Pons (tissue), 1 donor: ENCODE measurements at regions not wholly inside any gene's neighbourhood (a gene's known extent, or its start where the extent isn't known, plus 50 kb on each side); places are given as distances from the start of the nearest gene placed in this dataset.
"Not testable (repeated sequence)": the region's sequence is repeated elsewhere in the genome, so short reads cannot be mapped to it uniquely, and the experiment has no call there.

Experiments used
- DNase-seq: peaks from one replicate; pipeline ENCODE4 v3.0.0-alpha.2; 2016; ENCODE audit warnings: low spot score

DNA sequence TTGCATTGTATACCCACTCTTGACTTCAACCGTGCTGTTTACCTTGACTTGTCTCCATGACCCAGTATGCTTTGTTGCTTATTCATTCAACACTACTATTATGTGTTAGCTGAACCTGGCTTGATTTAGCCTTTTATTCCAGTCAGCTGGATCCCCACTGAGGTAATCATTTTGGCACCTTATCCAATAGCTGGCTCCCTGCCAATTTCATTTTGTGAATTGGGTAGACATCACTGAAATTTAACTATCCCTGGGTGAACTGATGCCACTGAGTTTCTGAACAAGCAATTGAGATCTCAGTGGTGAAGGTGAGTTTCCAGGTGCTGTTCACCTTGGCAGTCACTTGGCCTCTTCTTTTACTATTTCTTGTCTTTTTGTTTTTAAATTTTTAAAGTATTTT lies 584.3 kb downstream of the ADCYAP1 start:
- no peak for DNase-seq

DNA sequence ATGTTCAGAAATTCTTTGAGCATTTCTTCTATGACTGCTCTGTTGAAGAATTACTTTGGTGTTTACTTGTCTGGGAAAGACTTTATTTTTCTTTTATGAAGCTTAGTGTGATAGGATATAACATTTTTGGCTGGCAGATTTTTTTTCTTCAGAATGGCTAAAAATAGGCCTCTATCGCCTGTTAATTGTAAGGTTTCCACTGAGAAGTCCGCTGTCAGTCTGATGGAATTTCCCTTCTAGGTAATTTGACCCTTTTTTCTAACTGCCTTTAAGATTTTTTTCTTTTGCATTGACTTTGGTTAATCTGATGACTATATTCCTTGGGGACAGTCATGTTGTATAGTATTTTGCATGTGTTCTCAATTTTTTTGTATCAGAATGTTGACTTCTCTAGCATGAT lies 590.7 kb downstream of the ADCYAP1 start:
- no peak for DNase-seq

DNA sequence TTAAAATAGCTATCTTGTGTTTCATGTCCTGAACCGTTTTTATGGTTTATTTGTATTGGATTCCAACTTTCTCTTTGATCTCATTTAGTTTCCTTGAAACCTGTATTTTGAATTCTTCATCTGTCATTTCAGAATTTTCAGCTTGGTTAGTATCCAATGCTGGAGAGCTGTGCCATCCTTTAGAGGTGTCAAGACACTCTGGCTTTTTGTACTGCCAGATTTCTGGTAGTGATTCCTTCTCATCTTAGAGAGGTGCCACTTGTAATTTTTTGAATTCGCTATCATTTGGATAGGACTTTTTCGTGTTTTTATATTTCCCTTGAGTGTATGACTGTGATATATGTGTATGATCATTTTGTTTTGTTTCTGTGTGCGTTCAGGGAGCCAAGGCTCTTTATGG lies 591.4 kb downstream of the ADCYAP1 start:
- DNase-seq: no peak

DNA sequence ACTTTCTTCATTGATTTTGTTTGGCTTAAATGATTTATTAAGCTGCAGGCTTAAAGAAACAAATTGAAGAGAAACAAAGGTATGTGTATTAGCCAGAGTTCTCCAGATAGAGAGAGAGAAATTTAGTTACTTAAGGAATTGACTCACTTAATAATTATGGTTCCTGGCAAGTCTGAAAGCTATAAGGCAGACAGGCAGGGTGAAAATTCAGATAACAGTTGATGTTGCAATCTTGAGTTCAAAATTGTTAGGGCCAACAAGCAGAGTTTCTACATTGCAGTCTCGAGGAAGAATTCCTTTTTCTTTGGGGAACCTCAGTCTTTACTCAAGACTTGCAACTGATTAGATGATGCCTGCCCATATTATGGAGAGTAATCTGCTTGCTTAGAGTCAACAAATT lies 593.5 kb downstream of the ADCYAP1 start:
- no peak for DNase-seq

DNA sequence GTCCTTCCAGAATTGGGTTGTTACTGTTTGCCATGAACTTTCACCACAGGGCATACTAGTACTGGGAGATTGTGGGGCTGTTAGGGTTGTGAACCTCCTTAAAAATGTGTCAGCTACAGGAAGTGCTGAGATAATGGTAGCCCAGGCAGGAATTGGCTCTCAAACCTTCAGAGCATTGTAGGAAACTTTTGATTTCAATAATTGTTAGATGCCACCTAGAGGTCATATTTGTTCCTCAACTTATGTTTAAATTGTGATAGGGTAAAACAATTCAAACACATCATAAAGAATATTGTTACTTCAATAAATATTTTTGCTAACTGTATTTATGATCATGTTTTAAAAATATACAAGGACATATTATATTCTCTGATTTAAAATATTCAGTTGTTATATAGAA lies 594.6 kb downstream of the ADCYAP1 start:
- no peak for DNase-seq

DNA sequence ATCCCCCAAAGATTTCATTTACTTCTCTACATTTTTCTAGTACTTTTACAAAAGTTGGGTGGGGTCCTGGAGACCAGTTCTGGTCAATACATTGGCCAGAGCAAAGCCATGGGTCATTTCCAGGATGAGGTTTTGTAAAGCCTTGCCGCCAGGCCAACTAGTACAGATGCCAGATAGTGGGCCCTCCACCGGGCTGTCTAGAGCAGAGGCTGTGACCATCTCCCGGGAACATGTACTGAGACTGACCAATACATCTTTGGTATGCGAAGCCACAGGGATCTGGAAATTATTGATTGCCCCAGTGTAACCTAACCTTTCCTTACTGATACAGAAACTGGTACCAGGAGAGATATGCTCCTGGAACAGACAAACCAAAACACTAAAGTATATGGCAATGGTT lies 599.2 kb downstream of the ADCYAP1 start:
- no peak for DNase-seq

DNA sequence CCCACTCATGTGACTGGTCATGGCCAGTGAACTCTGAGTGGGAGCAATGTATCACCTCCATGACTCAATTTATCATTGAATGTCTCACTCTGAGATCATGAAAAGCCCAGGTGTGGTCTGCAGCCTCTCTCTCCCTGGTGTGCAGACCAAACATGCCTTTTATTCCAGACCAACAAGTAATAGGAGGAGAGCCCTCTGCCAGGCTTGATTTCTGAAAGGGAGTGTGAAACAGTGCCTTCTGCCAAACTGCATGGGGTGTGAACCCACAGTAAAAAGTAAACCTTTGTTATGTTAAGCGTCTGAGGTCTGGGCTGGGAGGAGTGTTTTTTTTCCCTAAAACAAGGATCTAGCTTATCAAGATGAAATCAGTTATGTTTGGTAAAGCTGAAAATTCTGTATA lies 601.2 kb downstream of the ADCYAP1 start:
- no peak for DNase-seq

DNA sequence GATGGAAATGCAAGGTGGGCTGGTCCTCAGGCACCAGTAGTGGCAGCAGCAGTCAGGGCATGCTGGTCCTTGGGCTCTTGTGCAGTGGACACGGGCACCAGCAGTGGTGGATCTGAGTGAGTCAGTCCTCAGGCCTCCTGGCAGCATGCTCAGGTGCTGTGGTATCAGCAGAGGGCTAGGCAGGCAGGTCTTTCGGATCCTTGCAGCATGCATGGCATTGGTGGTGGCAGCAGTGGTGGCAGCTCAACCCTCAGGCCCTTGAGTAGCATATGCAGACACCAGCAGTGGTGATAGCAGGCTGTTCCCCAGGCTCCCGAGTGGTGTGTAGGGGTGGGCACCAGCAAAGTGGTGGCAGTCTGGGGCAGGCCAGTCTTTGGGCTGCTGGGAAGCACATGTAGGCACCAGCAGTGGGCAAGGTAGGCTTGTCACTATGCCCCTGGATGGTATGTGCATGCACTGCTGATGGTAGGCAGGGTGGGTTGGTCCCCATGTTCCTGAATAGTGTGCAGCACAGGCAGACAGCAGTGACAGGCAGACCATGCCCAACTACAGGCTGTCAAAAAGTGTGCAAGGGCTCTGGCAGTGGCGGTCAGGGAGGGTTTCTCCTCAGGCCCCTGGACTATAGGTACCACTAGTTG lies 606.0 kb downstream of the ADCYAP1 start:
- no peak for DNase-seq

DNA sequence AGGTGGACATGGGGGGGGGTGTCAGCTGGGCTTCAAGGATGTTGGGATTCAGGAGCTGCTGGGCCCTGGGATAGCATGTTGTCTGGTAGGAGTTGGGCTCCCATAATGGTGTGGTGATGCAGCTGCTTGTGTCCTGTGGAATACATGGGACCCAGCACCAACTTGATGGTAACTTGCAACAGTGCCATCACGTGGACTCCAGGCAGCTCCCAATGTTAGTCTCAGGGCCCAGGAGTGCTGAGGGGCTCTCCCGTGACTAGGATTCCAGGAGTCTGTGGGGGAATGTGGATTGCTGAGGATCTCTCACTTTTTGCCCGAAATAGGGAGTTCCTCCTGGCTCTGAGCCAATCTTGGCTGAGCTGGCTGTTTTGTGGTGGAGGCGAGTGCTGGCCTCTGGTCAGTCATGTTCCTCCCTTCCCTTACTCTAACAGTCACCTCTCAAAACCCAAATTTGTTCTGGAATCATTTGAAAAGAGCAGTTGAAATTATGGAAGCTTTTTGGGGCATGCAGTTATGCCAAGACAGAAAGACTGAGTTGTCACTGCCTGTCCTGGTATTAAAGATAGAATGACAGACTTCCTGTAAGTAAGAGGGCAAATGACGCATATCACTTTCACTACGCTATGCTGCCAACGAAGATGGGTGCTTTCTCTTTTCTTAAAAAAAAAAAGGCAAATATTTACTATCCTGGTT lies 607.1 kb downstream of the ADCYAP1 start:
- no peak for DNase-seq

DNA sequence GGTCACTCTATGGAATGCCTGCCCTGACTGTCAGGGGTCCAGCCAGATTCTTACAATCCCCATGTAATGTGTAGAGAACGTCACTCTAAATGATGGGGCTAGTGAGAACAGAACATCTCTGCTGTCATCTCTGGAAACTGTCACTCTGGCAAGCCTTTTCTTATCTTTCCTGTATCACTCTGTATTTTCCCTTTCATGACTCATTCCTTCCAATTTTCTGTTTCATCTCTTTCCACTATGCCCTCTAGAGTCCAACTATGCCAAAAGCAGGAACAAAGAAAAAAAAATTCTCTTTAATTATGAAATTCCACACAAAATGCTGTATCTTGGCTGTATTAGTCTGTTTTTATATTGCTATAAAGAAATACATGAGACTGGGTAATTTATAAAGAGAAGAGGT lies 608.8 kb downstream of the ADCYAP1 start:
- no peak for DNase-seq

DNA sequence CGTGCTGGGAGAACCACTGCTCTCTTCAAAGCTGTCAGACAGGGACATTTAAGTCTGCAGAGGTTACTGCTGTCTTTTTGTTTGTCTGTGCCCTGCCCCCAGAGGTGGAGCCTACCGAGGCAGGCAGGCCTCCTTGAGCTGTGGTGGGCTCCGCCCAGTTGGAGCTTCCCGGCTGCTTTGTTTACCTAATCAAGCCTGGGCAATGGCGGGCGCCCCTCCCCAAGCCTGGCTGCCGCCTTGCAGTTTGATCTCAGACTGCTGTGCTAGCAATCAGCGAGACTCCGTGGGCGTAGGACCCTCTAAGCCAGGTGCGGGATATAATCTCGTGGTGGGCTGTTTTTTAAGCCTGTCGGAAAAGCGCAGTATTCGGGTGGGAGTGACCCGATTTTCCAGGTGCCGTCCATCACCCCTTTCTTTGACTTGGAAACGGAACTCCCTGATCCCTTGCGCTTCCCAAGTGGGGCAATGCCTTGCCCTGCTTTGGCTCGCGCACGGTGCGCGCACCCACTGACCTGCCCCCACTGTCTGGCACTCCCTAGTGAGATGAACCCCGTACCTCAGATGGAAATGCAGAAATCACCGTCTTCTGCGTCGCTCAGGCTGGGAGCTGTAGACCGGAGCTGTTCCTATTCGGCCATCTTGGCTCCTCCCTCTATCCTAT lies 617.0 kb downstream of the ADCYAP1 start:
- DNase-seq: not testable (repeated sequence)

DNA sequence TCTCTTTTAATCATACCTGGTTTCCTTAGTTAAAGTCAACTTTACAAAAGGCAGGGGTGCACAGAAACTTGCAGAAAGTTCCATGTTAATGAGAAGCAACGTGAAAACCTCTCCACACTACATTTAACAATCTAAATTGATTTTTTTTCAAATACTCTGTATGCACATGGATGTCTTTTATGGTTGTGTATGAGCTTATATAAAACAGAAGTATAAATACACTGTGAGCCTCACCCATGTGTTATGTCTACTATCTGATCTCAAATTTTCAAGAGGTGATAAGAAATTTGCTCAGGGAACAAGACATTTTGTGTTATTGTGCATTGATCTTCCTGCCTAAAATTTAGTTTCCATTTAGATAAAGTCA lies 617.6 kb downstream of the ADCYAP1 start:
- no peak for DNase-seq

DNA sequence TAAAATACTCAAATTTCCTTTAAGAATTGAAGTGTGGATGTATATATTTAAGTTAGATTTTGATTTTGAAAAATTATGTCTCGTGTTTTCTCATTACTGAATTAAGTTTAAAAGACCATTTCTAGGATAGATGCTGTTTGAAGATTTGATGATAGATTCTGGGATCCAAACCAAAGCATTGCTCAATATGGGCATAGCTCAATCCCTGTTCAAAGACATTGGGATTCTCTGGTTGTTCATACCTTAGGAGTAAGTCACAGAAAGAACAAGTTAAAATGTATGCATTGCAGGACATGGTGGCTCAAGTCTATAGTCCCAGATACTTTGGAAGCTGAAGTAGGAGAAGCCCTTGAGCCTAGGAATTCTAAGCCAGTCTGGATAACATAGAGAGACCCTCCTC lies 622.3 kb downstream of the ADCYAP1 start:
- no peak for DNase-seq

DNA sequence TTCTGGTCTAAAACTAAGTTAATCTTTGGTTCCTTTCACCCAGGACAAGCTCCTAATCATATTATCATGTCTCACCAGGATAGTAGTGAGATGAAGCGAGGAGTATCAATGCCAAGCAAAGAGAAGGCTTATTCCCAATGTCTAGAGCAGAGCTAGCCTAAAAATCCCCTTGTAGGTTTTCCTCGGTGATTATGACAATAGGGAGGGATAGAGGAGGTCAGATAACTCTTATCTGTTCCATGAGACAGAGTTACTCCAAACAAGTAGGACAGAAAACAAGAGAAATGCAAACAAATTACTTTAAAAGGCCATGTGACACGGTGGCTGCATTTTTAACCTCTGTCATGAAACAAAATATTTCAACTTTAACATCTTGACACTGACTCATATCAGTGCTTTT lies 623.1 kb downstream of the ADCYAP1 start:
- DNase-seq: no peak

DNA sequence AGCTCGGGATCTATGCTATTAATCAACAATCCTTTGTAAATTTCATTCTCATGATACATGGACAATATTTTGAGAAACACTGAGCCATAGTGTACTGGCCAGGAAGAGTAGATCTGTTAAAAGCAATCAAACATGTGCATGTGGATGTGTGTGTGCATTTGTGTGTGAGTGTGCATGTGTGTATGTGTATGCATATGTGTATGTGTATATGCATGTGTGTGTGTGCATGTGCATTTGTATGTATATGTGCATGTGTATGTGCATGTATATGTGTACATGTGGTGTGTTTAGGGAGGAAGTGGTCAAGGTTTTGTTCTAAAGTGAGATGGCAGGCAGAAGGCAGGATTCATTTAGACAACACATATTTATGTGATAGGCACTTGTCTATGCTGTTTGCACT lies 623.8 kb downstream of the ADCYAP1 start:
- no peak for DNase-seq

DNA sequence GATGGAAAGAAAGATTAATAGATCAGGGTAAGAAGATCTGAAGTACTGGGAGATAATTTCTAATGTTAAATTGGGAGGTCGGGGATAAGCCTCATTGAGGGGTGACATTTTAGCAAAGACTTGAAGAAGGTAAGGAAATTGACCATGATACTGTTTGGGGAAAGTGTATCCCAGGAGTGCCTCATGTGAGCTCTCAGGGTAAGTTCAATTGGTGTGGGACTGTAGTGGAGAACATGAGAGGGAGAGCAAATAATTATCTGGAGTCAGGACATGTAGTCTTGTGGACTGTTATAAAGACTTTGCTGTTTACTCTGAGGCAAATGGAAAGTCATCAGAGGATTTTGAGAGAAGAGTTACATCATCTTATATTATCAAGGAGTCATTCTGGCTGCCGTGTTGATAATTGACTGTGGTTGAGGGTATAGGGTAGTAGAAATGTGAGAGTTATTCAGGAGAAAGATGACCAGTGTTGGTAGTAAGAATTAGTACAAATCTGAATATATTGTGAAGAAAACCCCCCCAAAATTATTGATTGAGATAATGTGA lies 624.4 kb downstream of the ADCYAP1 start:
- DNase-seq: no peak

DNA sequence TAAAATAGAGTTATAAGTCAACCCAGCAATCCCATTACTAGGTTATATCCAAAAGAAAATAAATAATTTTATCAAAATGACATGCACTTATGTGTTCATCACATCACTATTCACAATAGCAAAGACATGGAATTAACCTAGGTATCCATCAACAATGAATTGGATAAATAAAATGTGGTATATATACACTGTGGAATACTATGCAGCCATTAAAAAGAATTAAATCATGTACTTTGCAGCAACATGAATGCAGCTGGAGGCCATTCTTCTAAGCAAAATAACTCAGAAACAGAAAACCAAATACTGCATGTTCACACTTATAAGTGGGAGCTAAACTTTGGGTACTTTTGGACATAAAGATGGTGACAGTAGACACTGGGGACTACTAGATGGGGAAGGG lies 626.0 kb downstream of the ADCYAP1 start:
- no peak for DNase-seq

DNA sequence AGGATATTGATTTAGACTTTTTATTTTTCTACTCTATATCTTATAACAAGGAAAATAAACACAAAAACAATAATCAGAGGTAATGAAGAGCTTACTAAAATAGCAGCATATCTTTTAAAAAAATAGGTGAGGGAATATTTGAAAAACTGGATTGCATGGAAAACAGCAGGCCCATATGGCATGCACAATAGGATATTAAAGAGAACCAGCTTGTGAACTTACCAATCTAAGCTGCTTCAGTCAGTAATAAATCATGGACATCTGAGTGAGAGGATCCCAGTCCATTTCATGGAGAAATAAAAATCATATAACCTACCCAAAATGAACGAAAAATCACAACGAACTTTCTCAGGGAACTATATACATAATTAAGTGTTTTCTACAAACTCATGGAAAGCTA lies 634.6 kb downstream of the ADCYAP1 start:
- no peak for DNase-seq

DNA sequence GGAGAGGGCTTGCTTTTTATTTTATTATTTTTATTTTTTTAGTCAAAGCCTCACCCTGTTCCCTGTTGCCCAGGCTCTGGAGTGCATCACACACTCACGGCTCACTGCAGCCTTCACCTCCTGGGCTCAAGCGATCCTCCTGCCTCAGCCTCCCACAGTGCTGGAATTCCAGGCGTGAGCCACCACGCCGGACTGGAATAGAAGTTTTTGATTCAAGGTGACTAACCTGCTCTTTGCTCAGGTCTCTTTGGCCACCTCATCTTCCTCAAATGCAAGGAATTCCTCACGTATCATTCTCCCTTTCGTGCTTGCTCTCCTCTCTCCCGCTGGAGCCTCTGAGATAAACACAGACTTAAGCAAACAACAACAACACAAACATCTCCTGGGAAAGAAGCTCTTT lies 636.8 kb downstream of the ADCYAP1 start:
- DNase-seq: no peak

DNA sequence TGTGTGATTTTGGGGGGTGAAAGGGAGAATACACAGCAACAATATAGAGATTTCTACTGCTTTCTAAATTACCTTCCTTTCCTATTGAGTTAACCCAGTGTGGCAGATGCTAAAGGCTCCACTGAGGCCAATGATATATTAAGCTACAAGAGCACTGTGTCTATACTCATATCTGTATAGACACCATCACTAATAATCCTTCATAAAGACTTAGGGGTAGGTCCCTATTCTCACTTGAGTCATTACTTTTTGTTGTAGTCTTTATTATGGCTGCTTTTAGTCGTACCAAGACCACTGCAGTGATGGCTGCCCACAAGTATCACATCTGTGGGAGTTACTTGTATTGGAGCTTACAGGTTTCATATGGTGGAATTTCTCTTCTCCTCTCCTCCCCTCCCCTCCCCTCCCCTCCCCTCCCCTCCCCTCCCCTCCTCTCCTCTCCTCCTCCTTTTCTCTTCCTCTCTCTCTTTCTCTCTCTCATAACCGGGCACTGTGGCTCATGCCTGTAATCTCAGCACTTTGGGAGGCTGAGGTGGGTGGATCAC lies 637.6 kb downstream of the ADCYAP1 start:
- DNase-seq: no peak

DNA sequence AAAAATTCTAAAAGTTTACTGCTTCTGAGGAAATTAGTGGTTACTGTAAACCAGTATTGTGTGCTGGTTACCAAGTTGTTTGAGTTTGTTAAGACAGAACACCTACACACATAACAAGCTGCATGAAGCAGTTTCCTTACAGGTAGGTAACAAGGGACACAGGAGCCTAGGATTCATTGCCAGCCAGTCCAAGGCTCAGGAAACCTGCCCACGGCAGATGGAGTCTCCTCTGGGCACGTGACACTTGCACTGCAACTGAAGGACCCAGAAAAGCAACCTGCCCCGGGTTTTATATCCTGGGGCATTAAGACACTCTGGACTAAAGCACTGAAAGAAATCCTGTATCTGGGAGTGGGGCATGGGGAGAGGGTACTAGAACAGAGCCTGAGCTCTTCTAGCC lies 639.3 kb downstream of the ADCYAP1 start:
- no peak for DNase-seq

DNA sequence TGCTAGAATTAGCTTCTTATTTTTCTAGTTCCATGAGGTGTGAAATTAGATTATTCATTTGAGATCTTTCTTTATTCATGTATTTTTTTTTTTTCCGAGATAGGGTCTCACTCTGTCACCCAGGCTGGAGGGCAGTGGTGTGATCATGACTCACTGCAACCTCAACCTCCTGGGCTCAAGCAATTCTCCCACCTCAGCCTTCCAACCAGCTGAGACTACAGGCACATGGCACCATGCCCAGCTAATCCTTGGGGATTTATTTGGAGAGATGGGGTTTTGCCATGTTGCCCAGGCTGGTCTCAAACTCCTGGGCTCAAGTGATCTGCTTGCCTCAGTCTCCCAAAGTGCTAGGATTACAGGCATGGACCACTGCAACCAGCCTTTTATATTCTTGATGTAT lies 653.0 kb downstream of the ADCYAP1 start:
- not testable (repeated sequence) for DNase-seq

DNA sequence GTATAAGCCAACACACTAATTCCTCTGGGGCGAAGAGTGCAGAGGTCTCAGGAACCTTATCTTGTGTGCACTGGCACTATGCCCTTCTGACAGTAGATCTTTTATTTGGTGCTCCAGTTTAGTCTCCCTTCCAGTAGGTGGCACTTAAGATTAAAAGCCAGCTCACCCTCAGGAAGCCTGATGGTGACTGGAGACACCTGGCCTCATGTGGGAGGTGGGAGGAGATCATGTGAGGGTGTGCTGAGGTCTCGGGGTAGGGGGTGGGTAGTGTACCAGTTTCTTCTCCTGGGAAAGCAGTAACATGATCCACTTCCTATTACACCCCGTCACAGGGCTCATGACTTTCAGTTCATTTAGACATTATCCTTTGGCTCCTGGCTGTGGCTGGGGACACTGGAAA lies 654.9 kb downstream of the ADCYAP1 start:
- no peak for DNase-seq
